ENCODE measurements at regions not wholly inside any gene's neighbourhood (a gene's known extent, or its start where the extent isn't known, plus 50 kb on each side); places are given as distances from the start of the nearest gene placed in this dataset.

- TF ChIP-seq CTCF (conservative IDR thresholded peaks at IDR 0.05; ENCODE audit: low read depth, low read length) (no peak), USF2 (IDR thresholded peaks at IDR 0.05; ENCODE audit: low read depth, low read length) (no peak), NFE2L2 (IDR thresholded peaks at IDR 0.05; ENCODE audit: low read depth, low read length) (no peak), MAFK (IDR thresholded peaks at IDR 0.05; ENCODE audit: low read depth, low read length) (no peak), MXI1 (IDR thresholded peaks at IDR 0.05; ENCODE audit: borderline replicate concordance, low read depth, low read length) (no peak), MAZ (IDR thresholded peaks at IDR 0.05; ENCODE audit: borderline replicate concordance, low read depth, low read length) (no peak), RAD21 (IDR thresholded peaks at IDR 0.05; ENCODE audit: low read length) (no peak), POLR2A (IDR thresholded peaks at IDR 0.05; ENCODE audit: low read depth, low read length) (no peak), CEBPB (IDR thresholded peaks at IDR 0.05; ENCODE audit: low read depth, low read length) (no peak), SMC3 (IDR thresholded peaks at IDR 0.05; ENCODE audit: low read depth, low read length) (no peak)
Observed at GRCh38 chr3:107441617-107442016, 64.4 kb downstream of the CCDC54 start.

Data from IMR-90 (cell line).